Endothelial cell of hepatic sinusoid (primary cell): ENCODE measurements at regions not wholly inside any gene's neighbourhood (a gene's known extent, or its start where the extent isn't known, plus 50 kb on each side); places are given as distances from the start of the nearest gene placed in this dataset.

Experiments
- in situ Hi-C: cut with HindIII; loops from 2 replicates; pipeline ENCODE4 v1.10.0; 2017; ENCODE audit warnings: low sequenced_read_pairs

- in situ Hi-C loops: no loop called here
Observed at GRCh38 chrX:116605576-116605975, 142.8 kb upstream of the CT83 start.

DNA sequence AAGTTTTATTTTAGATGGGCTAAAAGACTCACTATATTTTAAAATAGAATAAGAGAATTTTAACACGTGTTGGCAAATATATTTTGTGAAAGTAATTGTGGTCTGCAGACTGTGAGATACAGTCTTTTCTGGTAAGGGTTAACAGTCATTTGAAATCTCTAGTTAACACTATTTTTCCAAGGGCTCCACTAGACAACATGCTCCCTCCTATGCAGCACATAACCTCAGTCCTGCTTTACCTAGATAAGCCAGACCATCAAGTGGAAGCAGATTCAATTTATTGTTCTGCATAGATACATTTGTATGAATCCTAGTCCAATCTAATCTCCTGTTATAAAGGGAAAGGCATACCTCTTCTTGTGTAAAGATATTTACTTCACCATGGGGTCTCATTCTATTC is 133.2 kb upstream of the CT83 start:
- in situ Hi-C loops: no loop called here
